ENCODE measurements at regions not wholly inside any gene's neighbourhood (a gene's known extent, or its start where the extent isn't known, plus 50 kb on each side); places are given as distances from the start of the nearest gene placed in this dataset.

DNA sequence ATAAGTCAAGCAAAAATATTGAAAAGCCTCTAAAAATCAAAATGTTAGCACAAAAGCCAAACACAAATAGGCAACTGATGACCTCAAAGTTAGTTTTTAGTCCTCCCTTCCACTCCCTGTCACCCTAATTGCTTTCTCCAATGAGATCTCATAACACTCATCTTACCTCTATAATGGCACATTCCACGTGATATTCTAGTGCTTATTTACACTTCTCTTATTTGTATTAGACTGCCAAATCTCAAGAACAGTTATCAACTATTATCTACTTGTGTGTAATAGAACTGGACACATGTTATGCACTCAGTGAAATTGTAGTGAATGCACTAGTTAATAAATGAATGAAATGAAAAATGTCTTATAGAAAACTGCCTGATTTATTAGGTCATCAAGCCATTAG is 55.5 kb upstream of the AVPR1A start:
- TF ChIP-seq ZNF629 (CRISPR knock-in tag; conservative IDR thresholded peaks at IDR 0.05) (no peak), NCOA2 (CRISPR knock-in tag; IDR thresholded peaks at IDR 0.05) (no peak), ZNF646 (CRISPR knock-in tag; IDR thresholded peaks at IDR 0.05) (no peak)
- Histone ChIP-seq H3K4me1 (ENCODE audit: insufficient read depth, low read length) (no peaks in the 10 kb centered on the region), H4K20me1 (ENCODE audit: insufficient read depth, low read length) (no peaks in the 10 kb centered on the region), H3K36me3 (replicated peaks in 1 of 2; ENCODE audit: control insufficient read depth in 1 of 2, insufficient read depth in 2 of 2, low read length in 2 of 2) (no peaks in the 10 kb centered on the region), H3K79me2 (ENCODE audit: insufficient read depth, low read length) (no peaks in the 10 kb centered on the region), H3K4me3 (replicated peaks in 1 of 3; ENCODE audit: insufficient read depth in 1 of 3, low read depth in 2 of 3, low read length in 3 of 3) (no peak overlapping the region), H3K4me2 (ENCODE audit: low read depth, low read length) (no peak overlapping the region), H3K9me3 (ENCODE audit: low read length) (no peaks in the 10 kb centered on the region), H3K27ac (ENCODE audit: extremely low read length, insufficient read depth, low read length) (no peak overlapping the region), H2AFZ (ENCODE audit: low read length) (no peak overlapping the region), H3K27me3 (ENCODE audit: control insufficient read depth in 1 of 2, insufficient read depth in 2 of 2, low read length in 2 of 2) (no peaks in the 10 kb centered on the region), H3K9ac (ENCODE audit: insufficient read depth, low read depth, low read length) (no peak overlapping the region)
- WGBS (ENCODE audit: low lambda C conversion rate), result 2% methylated on average over 1 of the region's 1 CpG
- intact Hi-C loops (cut with micrococcal nuclease; ENCODE audit: unreplicated experiment) (no loop called here), in situ Hi-C loops (cut with HindIII; ENCODE audit: extremely low pct_ligation_motif_present, low pct_unique_long_range_greater_than_20kb) (no loop called here)
- ATAC-seq (no peak), FAIRE-seq (no peak), DNase-seq (ENCODE audit: low spot score) (no peak)
- ChIA-PET CTCF (ENCODE audit: low intra/inter-chr PET ratio, low total read pairs) (no interaction called here), POLR2A (no interaction called here)
- no TSS peak for BruUV-seq (replicated peaks)

Data from HepG2 (cell line).